MM.1S (cell line): ENCODE measurements at regions not wholly inside any gene's neighbourhood (a gene's known extent, or its start where the extent isn't known, plus 50 kb on each side); places are given as distances from the start of the nearest gene placed in this dataset.

Experiments used
- CTCF ChIP-seq: fragments of 300-600 bp; sonication (generic); IDR thresholded peaks from 2 replicates; pipeline ENCODE4 v1.5.1; 2016; ENCODE audit warnings: antibody characterized with exemption, low read length, mixed read lengths
- EZH2 ChIP-seq: fragments of 300-600 bp; sonication (generic); optimal IDR thresholded peaks from 2 replicates; pipeline ENCODE3; 2017; ENCODE audit warnings: low read depth, mild to moderate bottlenecking, antibody characterized with exemption, low read length, mixed read lengths

- no peak for TF ChIP-seq EZH2
- TF ChIP-seq CTCF, result no peak
These were observed 392.2 kb downstream of the PPP1R2C start for GRCh38 chrX:42385730-42386129.
